ENCODE measurements at regions not wholly inside any gene's neighbourhood (a gene's known extent, or its start where the extent isn't known, plus 50 kb on each side); places are given as distances from the start of the nearest gene placed in this dataset.

DNA sequence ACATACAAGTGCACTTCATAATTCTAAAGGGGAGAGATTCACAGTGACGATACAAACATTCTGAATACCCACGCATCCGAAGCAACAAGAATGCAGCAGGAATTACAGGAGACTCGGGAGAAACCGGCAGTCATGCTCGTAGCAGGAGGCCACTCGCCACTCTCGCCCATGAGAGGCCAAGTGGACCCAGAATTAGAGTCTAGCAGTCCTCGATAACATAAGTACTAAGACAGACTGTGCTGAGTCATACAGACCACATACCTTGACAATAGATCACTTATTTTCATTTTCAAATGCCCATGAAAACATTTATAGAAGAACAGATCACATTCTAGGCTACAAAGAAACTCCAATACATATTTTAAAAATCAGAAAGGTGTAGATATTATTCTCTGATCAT lies 299.1 kb upstream of the TSHZ3 start (continued):
- TF ChIP-seq CTCF (IDR thresholded peaks at IDR 0.05): no peak
- no peak for TF ChIP-seq RFX5 (IDR thresholded peaks at IDR 0.05; ENCODE audit: low read length)

DNA sequence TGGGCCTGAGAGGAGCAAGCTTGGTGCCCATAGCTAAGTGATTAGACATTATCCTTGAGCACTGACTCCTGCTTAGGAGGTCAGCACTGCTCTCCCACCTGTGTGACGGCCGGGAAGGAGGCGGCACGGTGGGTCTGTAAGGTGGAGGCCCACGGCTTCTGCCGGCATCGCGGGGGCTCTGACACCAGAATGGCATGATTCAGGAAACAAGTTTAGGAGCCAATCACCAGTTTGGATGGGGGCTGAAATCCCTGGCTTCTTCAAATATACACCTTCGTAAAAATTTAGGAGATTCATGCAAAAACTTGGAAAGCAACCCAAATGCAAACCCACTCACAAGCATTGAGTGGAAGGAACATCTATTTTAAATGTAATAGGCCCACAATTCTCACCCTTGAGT lies 307.3 kb upstream of the TSHZ3 start:
- Histone ChIP-seq H3K4me3 (ENCODE audit: low read depth in 2 of 2, low read length in 1 of 2) (no peak overlapping the region), H3K9ac (no peak overlapping the region)
- 53% methylated on average over 9 of the region's 9 CpGs for WGBS (ENCODE audit: low lambda C conversion rate)

More for the DNA sequence above, 307.3 kb upstream of the TSHZ3 start:
- Histone ChIP-seq H3K36me3 (replicated peaks in 1 of 2; ENCODE audit: control insufficient read depth in 1 of 2, insufficient read depth in 2 of 2, low read length in 1 of 2) (no peaks in the 10 kb centered on the region), H2AFZ (ENCODE audit: low read depth) (no peak overlapping the region), H3K27ac (ENCODE audit: low read depth in 2 of 2, low read length in 1 of 2) (no peak overlapping the region), H3K79me2 (ENCODE audit: insufficient read depth) (no peaks in the 10 kb centered on the region), H3K9me3 (no peaks in the 10 kb centered on the region), H3K4me1 (ENCODE audit: control insufficient read depth in 1 of 2, insufficient read depth in 2 of 2, low read depth in 1 of 2, low read length in 1 of 2) (peaks cover 0 to 8% of the 10 kb centered on the region in 2 experiments; a peak in 1 of 4 replicates), H3K27me3 (ENCODE audit: insufficient read depth) (no peaks in the 10 kb centered on the region), H3F3A (replicated peaks; ENCODE audit: insufficient read depth) (no peaks in the 10 kb centered on the region), H3K9me2 (no peaks in the 10 kb centered on the region), H3K4me2 (no peak overlapping the region), H4K20me1 (ENCODE audit: insufficient read depth) (no peaks in the 10 kb centered on the region)
- TF ChIP-seq ELF1 (IDR thresholded peaks at IDR 0.05): no peak
- no peak for TF ChIP-seq TCF12 (IDR thresholded peaks at IDR 0.05)
- no peak for TF ChIP-seq REST (IDR thresholded peaks at IDR 0.05; ENCODE audit: low read depth, low read length)
- TF ChIP-seq GATA2 (CRISPR knock-in tag; IDR thresholded peaks at IDR 0.05): no peak
- TF ChIP-seq GABPA (IDR thresholded peaks at IDR 0.05; ENCODE audit: low read depth): no peak
- TF ChIP-seq RAD21 (IDR thresholded peaks at IDR 0.05; ENCODE audit: low read length): no peak
- TF ChIP-seq, protein P1, sequence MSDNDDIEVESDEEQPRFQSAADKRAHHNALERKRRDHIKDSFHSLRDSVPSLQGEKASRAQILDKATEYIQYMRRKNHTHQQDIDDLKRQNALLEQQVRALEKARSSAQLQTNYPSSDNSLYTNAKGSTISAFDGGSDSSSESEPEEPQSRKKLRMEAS (IDR thresholded peaks at IDR 0.05; ENCODE audit: low read depth): no peak
- TF ChIP-seq CTCF (IDR thresholded peaks at IDR 0.05): no peak
- TF ChIP-seq USF1 (IDR thresholded peaks at IDR 0.05; ENCODE audit: borderline replicate concordance, low read depth): no peak
- no peak for TF ChIP-seq MXI1 (IDR thresholded peaks at IDR 0.05; ENCODE audit: low read depth, low read length)
- TF ChIP-seq, protein P2, sequence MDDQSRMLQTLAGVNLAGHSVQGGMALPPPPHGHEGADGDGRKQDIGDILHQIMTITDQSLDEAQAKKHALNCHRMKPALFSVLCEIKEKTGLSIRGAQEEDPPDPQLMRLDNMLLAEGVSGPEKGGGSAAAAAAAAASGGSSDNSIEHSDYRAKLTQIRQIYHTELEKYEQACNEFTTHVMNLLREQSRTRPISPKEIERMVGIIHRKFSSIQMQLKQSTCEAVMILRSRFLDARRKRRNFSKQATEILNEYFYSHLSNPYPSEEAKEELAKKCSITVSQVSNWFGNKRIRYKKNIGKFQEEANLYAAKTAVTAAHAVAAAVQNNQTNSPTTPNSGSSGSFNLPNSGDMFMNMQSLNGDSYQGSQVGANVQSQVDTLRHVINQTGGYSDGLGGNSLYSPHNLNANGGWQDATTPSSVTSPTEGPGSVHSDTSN (IDR thresholded peaks at IDR 0.05): no peak
- no peak for TF ChIP-seq EZH2phosphoT487 (IDR thresholded peaks at IDR 0.05; ENCODE audit: borderline replicate concordance, low read depth)
- TF ChIP-seq RFX5 (IDR thresholded peaks at IDR 0.05; ENCODE audit: low read length): no peak
- no peak for TF ChIP-seq CHD2 (IDR thresholded peaks at IDR 0.05; ENCODE audit: low read length, partially characterized antibody)
- no peak for TF ChIP-seq FOXJ3 (CRISPR knock-in tag; IDR thresholded peaks at IDR 0.05)
- no peak for TF ChIP-seq MEF2A (IDR thresholded peaks at IDR 0.05; ENCODE audit: borderline replicate concordance, low read depth)
- TF ChIP-seq JUND (IDR thresholded peaks at IDR 0.05): no peak
- POLR2A ChIA-PET: no interaction called here
- CTCF ChIA-PET: no interaction called here
- DNase-seq: no peak

All from SK-N-SH (cell line).